Kidney epithelial cell (primary cell): ENCODE measurements at regions not wholly inside any gene's neighbourhood (a gene's known extent, or its start where the extent isn't known, plus 50 kb on each side); places are given as distances from the start of the nearest gene placed in this dataset.

ENCODE experiments used
- DNase-seq: peaks from one replicate; pipeline ENCODE4 v3.0.0-alpha.2; 2010; ENCODE audit warnings: low read depth
- H3K27me3 ChIP-seq: 2 replicates; pipeline ENCODE4 v1.6.0; 2011; ENCODE audit warnings: low read length; ENCODE audit not compliant: control insufficient read depth, insufficient read depth
- H3K36me3 ChIP-seq: 2 replicates; pipeline ENCODE4 v1.5.1; 2011; ENCODE audit warnings: low read length; ENCODE audit not compliant: control insufficient read depth, insufficient read depth
- H3K4me3 ChIP-seq: 2 replicates; pipeline ENCODE4 v1.5.1; 2011; ENCODE audit warnings: low read depth, mild to moderate bottlenecking, control low read depth, low read length
- TF ChIP-seq, protein P1 (sequence below): IDR thresholded peaks from 2 replicates; pipeline ENCODE4 v1.5.1; 2011; ENCODE audit warnings: mild to moderate bottlenecking, moderate library complexity, low read length, control low read depth, inconsistent platforms; ENCODE audit not compliant: insufficient read depth, poor library complexity, severe bottlenecking

DNA sequence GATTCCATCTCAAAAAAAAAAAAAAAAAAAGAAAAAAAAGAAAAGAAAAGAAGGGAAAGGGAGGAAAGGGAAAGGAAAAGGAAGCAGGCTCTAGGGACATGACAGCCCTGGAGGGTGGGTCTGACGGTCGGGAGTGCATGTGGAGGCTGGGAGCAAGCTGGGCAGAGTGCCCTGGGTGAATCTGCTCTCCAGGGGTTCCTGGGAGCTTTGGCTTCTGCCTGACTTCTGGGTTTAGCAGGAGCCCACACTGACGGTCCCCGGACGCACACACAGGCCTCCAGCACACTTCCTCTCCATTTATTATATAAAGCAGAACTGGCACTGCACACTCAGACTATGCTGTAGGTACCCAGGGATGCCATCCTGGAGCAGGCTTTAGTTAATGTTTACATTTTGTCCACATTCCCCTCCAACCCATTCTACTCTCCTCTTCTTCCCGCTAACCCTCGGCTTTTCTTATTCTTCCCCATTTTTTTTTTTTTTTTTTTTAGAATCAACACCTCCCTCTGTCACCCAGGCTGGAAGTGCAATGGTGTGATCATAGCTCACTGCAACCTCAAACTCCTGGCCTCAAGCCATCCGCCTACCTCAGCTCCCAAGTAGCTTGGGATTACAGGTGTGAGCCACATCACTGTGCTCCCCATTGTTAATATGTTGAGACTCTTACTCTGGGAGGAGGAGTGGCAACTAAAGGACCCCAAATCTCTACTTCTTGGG is 151.1 kb upstream of the SLC1A4 start:
- DNase-seq: no peak
- no peaks in the 10 kb centered on the region for H3K36me3 ChIP-seq
- TF ChIP-seq, protein P1, sequence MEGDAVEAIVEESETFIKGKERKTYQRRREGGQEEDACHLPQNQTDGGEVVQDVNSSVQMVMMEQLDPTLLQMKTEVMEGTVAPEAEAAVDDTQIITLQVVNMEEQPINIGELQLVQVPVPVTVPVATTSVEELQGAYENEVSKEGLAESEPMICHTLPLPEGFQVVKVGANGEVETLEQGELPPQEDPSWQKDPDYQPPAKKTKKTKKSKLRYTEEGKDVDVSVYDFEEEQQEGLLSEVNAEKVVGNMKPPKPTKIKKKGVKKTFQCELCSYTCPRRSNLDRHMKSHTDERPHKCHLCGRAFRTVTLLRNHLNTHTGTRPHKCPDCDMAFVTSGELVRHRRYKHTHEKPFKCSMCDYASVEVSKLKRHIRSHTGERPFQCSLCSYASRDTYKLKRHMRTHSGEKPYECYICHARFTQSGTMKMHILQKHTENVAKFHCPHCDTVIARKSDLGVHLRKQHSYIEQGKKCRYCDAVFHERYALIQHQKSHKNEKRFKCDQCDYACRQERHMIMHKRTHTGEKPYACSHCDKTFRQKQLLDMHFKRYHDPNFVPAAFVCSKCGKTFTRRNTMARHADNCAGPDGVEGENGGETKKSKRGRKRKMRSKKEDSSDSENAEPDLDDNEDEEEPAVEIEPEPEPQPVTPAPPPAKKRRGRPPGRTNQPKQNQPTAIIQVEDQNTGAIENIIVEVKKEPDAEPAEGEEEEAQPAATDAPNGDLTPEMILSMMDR: no peak
- no peaks in the 10 kb centered on the region for H3K27me3 ChIP-seq
- no peak overlapping the region for H3K4me3 ChIP-seq

GRCh38 chr2:64838817-64839216 is 150.4 kb upstream of the SLC1A4 start:
- Histone ChIP-seq H3K4me3 (no peak overlapping the region), H3K27me3 (no peaks in the 10 kb centered on the region), H3K36me3 (no peaks in the 10 kb centered on the region)
- TF ChIP-seq, protein P1: no peak
- DNase-seq: peak; percentile 90

DNA sequence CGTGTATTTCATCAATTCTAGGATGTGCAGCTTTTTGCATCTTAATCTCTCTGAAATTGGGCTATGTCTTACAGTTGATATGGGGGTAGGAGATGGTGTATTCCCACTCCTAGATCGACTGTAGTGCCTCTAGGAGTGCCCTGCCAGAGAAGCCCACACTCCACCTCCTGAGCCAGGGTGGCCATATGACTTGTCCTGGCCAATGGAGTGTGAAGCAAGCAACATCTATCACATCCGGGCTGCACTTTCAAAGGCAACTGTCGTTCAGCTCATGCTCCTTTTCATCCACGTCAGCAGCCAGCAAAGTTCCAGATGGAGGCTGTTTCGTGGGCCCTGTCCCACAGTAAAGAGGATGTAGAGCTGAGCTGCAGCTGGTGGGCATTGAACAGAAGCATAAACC is 149.4 kb upstream of the SLC1A4 start:
- no peak overlapping the region for H3K4me3 ChIP-seq
- H3K36me3 ChIP-seq: no peaks in the 10 kb centered on the region
- H3K27me3 ChIP-seq: no peaks in the 10 kb centered on the region
- TF ChIP-seq, protein P1: no peak
- no peak for DNase-seq

- no peaks in the 10 kb centered on the region for H3K27me3 ChIP-seq
- TF ChIP-seq, protein P1: no peak
- H3K36me3 ChIP-seq: no peaks in the 10 kb centered on the region
- H3K4me3 ChIP-seq: no peak overlapping the region
- DNase-seq: no peak
Measured at GRCh38 chr2:64840426-64840881, 148.7 kb upstream of the SLC1A4 start.

- TF ChIP-seq, protein P1: no peak
Measured at GRCh38 chr2:64841461-64841860, 147.7 kb upstream of the SLC1A4 start.

GRCh38 chr2:64842030-64842429 is 147.2 kb upstream of the SLC1A4 start:
- TF ChIP-seq, protein P1: no peak
- no peak overlapping the region for H3K4me3 ChIP-seq
- no peaks in the 10 kb centered on the region for H3K27me3 ChIP-seq
- H3K36me3 ChIP-seq: no peaks in the 10 kb centered on the region
- no peak for DNase-seq

More at GRCh38 chr2:64841461-64841860, 147.7 kb upstream of the SLC1A4 start:
- Histone ChIP-seq H3K36me3 (no peaks in the 10 kb centered on the region), H3K4me3 (no peak overlapping the region), H3K27me3 (no peaks in the 10 kb centered on the region)
- no peak for DNase-seq
